Transverse colon (tissue), 4 donors: ENCODE measurements at regions not wholly inside any gene's neighbourhood (a gene's known extent, or its start where the extent isn't known, plus 50 kb on each side); places are given as distances from the start of the nearest gene placed in this dataset.
"Not testable (repeated sequence)": the region's sequence is repeated elsewhere in the genome, so short reads cannot be mapped to it uniquely, and the experiment has no call there.

Source experiments
- DNase-seq: peaks from one replicate; pipeline ENCODE4 v3.0.0-alpha.2; 2019
- H3K27ac ChIP-seq, 4 donors: fragments of 200-600 bp; sonication (generic); 2 replicates each; pipeline ENCODE4 v1.5.1; 2016 to 2018; ENCODE audit warnings: inconsistent platforms in 4 of 4
- H3K27me3 ChIP-seq: fragments of 200-600 bp; sonication (generic); 2 replicates; pipeline ENCODE4 v1.5.1; 2017; ENCODE audit warnings: inconsistent platforms
- H3K36me3 ChIP-seq, 4 donors: fragments of 200-600 bp; sonication (generic); 2 replicates each; pipeline ENCODE4 v1.5.1; 2017 to 2019; ENCODE audit warnings: inconsistent platforms in 4 of 4
- H3K4me1 ChIP-seq, 4 donors: fragments of 200-600 bp; sonication (generic); 2 replicates each; pipeline ENCODE4 v1.5.1; 2017 to 2020; ENCODE audit warnings: inconsistent platforms in 4 of 4
- H3K4me3 ChIP-seq, 4 donors: fragments of 200-600 bp; sonication (generic); 1 replicate in 1 of 4; 2 replicates in 3 of 4; pipeline versions ENCODE4 v1.5.1 to v1.6.1; 2017 to 2019; ENCODE audit warnings: inconsistent platforms in 4 of 4
- H3K9me3 ChIP-seq, 2 donors: fragments of 200-600 bp; sonication (generic); 2 replicates each; pipeline ENCODE4 v1.5.1; 2017 to 2019; ENCODE audit warnings: inconsistent platforms in 2 of 2
- CTCF ChIP-seq, 5 experiments: fragments of 200-600 bp in 3 of 5; fragments of 450-650 bp in 2 of 5; sonication (generic) in 3 of 5; IDR thresholded peaks; 1 replicate in 2 of 5; 2 replicates in 3 of 5; pipeline ENCODE4 v1.5.1; 2016 to 2017; ENCODE audit warnings: antibody characterized with exemption in 5 of 5, inconsistent platforms in 3 of 5, mild to moderate bottlenecking in 2 of 5, moderate library complexity in 1 of 5
- EP300 ChIP-seq: sonication (generic); formaldehyde crosslinking; IDR thresholded peaks from one replicate; pipeline ENCODE4 v1.6.1; 2017; ENCODE audit warnings: antibody characterized with exemption, low read depth
- POLR2A ChIP-seq: fragments of 450-650 bp; IDR thresholded peaks from one replicate; pipeline ENCODE4 v1.6.1; 2016; ENCODE audit warnings: antibody characterized with exemption, mild to moderate bottlenecking, moderate library complexity
- POLR2AphosphoS5 ChIP-seq, 3 donors: sonication (generic); formaldehyde crosslinking; IDR thresholded peaks; one replicate each; pipeline ENCODE4 v1.6.1; 2016; ENCODE audit warnings: antibody characterized with exemption in 3 of 3
- WGBS, 2 donors: methylation state at CpG; one replicate each; pipeline ENCODE4 v1.1.5; 2018; ENCODE audit warnings: low coverage in 1 of 2; 5-methylcytosine and 5-hydroxymethylcytosine counted together
- in situ Hi-C, 4 donors: fragments of 200-750 bp; cut with MboI; loops; one replicate each; pipeline versions ENCODE4 v1.15.0 to v1.15.1; 2017; ENCODE audit warnings: low sequenced_read_pairs in 3 of 4, low pct_ligation_motif_present in 1 of 4, low pct_unique_long_range_greater_than_20kb in 1 of 4
- intact Hi-C: fragments of 100-400 bp; cut with DNase I; formaldehyde crosslinking; loops from one replicate; pipeline ENCODE4 v1.15.1; 2023; ENCODE audit warnings: low total_unique reads

DNA sequence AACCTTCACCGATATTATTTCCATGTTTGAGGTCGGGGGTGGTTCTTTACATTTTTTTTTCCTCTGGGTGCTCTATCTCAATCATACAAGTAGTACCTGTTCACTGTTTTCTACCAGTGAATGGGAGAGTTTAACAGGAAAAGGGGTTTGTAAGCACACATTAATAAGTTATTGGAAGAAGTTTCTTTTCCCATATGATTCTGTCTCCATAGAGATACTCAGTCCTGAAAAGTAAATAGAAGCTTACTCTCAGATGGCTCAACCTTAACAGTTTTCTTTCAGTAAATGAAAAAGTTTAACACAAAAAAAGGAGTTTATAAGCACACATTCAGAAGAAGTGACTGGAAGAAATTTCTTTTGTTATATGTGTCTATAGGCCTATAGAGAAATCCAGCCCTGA, 995.6 kb upstream of the SLC39A10 start:
- no peak for DNase-seq
- Histone ChIP-seq H3K27ac (no peak overlapping the region), H3K36me3 (no peaks in the 10 kb centered on the region), H3K4me3 (no peak overlapping the region), H3K4me1 (no peaks in the 10 kb centered on the region), H3K9me3 (no peaks in the 10 kb centered on the region), H3K27me3 (no peaks in the 10 kb centered on the region)
- in situ Hi-C loops: no loop called here
- 86 to 100% methylated on average over 2 of the region's 2 CpGs for WGBS, 2 donors
- TF ChIP-seq CTCF (IDR thresholded peaks at IDR 0.05) (no peak), POLR2A (no peak), EP300 (no peak), POLR2AphosphoS5 (IDR thresholded peaks at IDR 0.05) (no peak)
- intact Hi-C loops: no loop called here

DNA sequence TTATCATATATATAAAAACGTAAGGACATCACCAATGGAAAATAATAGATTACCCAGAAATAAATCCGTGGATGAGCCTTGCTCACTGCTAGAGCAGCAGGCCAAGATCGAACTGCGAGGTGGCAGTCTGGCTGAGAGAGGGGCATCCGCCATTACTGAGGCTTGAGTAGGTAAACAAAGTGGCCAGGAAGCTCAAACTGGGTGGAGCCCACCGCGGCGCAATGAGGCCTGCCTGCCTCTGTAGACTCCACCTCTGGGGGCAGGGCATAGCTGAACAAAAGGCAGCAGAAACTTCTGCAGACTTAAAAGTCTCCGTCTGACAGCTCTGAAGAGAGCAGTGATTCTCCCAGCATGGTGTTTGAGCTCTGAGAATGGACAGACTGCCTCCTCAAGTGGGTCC, 1018.0 kb upstream of the SLC39A10 start:
- intact Hi-C loops, DNase-seq, in situ Hi-C loops, H3K36me3 ChIP-seq, H3K27ac ChIP-seq, H3K4me1 ChIP-seq, H3K27me3 ChIP-seq, H3K9me3 ChIP-seq, H3K4me3 ChIP-seq: not testable (repeated sequence)
- 90 to 92% methylated on average over 3 to 9 of the region's 9 CpGs for WGBS, 2 donors

GRCh38 chr2:194621945-194622344, 1035.1 kb upstream of the SLC39A10 start:
- Histone ChIP-seq H3K36me3 (no peaks in the 10 kb centered on the region), H3K9me3 (no peaks in the 10 kb centered on the region), H3K27ac (no peak overlapping the region), H3K27me3 (no peaks in the 10 kb centered on the region), H3K4me1 (no peaks in the 10 kb centered on the region), H3K4me3 (no peak overlapping the region)
- no peak for DNase-seq
- intact Hi-C loops: no loop called here
- TF ChIP-seq EP300 (no peak), POLR2A (no peak), CTCF (IDR thresholded peaks at IDR 0.05) (no peak), POLR2AphosphoS5 (IDR thresholded peaks at IDR 0.05) (no peak)
- WGBS, 2 donors: 65 to 75% methylated on average over 3 to 6 of the region's 6 CpGs
- in situ Hi-C loops: no loop called here

DNA sequence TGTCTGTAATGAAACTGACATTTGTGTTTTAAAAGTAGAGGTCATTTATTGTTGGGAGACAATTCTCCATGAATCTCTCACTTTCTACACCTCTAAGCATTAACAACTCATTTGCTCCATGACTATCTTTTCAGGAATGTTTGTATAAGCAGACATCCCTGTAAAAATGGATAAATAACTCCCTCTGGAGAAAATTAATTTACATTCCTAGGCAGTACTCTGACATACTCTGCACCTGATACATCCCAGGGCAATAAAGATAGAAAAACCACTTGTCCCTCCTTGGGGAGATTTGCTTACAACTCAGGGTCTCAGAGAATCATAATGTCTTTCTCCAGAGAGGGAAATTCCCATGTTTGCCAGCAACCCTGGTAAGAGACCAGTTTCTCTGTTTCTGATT, 1037.7 kb upstream of the SLC39A10 start:
- in situ Hi-C loops: no loop called here

More for the DNA sequence above, 1037.7 kb upstream of the SLC39A10 start:
- intact Hi-C loops: no loop called here
- Histone ChIP-seq H3K36me3 (no peaks in the 10 kb centered on the region), H3K9me3 (no peaks in the 10 kb centered on the region), H3K4me3 (no peak overlapping the region), H3K27ac (no peak overlapping the region), H3K4me1 (no peaks in the 10 kb centered on the region), H3K27me3 (no peaks in the 10 kb centered on the region)
- DNase-seq: no peak
- no peak for TF ChIP-seq POLR2A
- no peak for TF ChIP-seq CTCF (IDR thresholded peaks at IDR 0.05)
- no peak for TF ChIP-seq POLR2AphosphoS5 (IDR thresholded peaks at IDR 0.05)
- TF ChIP-seq EP300: no peak
